ENCODE measurements at regions not wholly inside any gene's neighbourhood (a gene's known extent, or its start where the extent isn't known, plus 50 kb on each side); places are given as distances from the start of the nearest gene placed in this dataset.

- TF ChIP-seq, protein P1, sequence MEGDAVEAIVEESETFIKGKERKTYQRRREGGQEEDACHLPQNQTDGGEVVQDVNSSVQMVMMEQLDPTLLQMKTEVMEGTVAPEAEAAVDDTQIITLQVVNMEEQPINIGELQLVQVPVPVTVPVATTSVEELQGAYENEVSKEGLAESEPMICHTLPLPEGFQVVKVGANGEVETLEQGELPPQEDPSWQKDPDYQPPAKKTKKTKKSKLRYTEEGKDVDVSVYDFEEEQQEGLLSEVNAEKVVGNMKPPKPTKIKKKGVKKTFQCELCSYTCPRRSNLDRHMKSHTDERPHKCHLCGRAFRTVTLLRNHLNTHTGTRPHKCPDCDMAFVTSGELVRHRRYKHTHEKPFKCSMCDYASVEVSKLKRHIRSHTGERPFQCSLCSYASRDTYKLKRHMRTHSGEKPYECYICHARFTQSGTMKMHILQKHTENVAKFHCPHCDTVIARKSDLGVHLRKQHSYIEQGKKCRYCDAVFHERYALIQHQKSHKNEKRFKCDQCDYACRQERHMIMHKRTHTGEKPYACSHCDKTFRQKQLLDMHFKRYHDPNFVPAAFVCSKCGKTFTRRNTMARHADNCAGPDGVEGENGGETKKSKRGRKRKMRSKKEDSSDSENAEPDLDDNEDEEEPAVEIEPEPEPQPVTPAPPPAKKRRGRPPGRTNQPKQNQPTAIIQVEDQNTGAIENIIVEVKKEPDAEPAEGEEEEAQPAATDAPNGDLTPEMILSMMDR (IDR thresholded peaks at IDR 0.05): no peak
- TF ChIP-seq POLR2A (IDR thresholded peaks at IDR 0.05): no peak
Observed at GRCh38 chr15:46647046-46647445, 1012.2 kb downstream of the SQOR start.

Data from uterus (tissue), 2 donors.